GM21576 (cell line): ENCODE measurements at regions not wholly inside any gene's neighbourhood (a gene's known extent, or its start where the extent isn't known, plus 50 kb on each side); places are given as distances from the start of the nearest gene placed in this dataset.
A peak's percentile ranks its signal among the peaks of the same experiment; 100 is the strongest.
"Not testable (repeated sequence)": the region's sequence is repeated elsewhere in the genome, so short reads cannot be mapped to it uniquely, and the experiment has no call there.

Experiments
- ATAC-seq: cut with Tn5 transposase; IDR thresholded peaks from one replicate; pipeline ENCODE4 v1.9.1; 2021; ENCODE audit warnings: mild to moderate bottlenecking, moderate library complexity; ENCODE audit not compliant: unreplicated experiment

- ATAC-seq = no peak
These were observed 187.2 kb upstream of the SPRY1 start for GRCh38 chr4:123209436-123209835.

- ATAC-seq = no peak
These were observed 181.1 kb upstream of the SPRY1 start for GRCh38 chr4:123215536-123215935.

- no peak for ATAC-seq
These were observed 180.1 kb upstream of the SPRY1 start for GRCh38 chr4:123216543-123216942.

- no peak for ATAC-seq
These were observed 179.6 kb upstream of the SPRY1 start for GRCh38 chr4:123216946-123217345.

GRCh38 chr4:123217664-123218063 is 178.9 kb upstream of the SPRY1 start:
- ATAC-seq = no peak

GRCh38 chr4:123218981-123219380 is 177.6 kb upstream of the SPRY1 start:
- ATAC-seq = no peak

- no peak for ATAC-seq
These were observed 167.3 kb upstream of the SPRY1 start for GRCh38 chr4:123229286-123229685.

- ATAC-seq = no peak
These were observed 166.5 kb upstream of the SPRY1 start for GRCh38 chr4:123230061-123230460.

- ATAC-seq = no peak
These were observed 164.2 kb upstream of the SPRY1 start for GRCh38 chr4:123232439-123232838.

- ATAC-seq = no peak
These were observed 163.3 kb upstream of the SPRY1 start for GRCh38 chr4:123233136-123233768.

- no peak for ATAC-seq
These were observed 161.6 kb upstream of the SPRY1 start for GRCh38 chr4:123234955-123235354.

- ATAC-seq = no peak
These were observed 161.2 kb upstream of the SPRY1 start for GRCh38 chr4:123235431-123235830.

GRCh38 chr4:123236606-123237005 is 160.0 kb upstream of the SPRY1 start:
- ATAC-seq = no peak

GRCh38 chr4:123240286-123240685 is 156.3 kb upstream of the SPRY1 start:
- not testable (repeated sequence) for ATAC-seq

- not testable (repeated sequence) for ATAC-seq
These were observed 153.4 kb upstream of the SPRY1 start for GRCh38 chr4:123243220-123243619.

GRCh38 chr4:123244137-123244536 is 152.5 kb upstream of the SPRY1 start:
- ATAC-seq = peak; percentile 67

- ATAC-seq = no peak
These were observed 150.5 kb upstream of the SPRY1 start for GRCh38 chr4:123246085-123246484.

- ATAC-seq = no peak
These were observed 148.4 kb upstream of the SPRY1 start for GRCh38 chr4:123248085-123248659.

GRCh38 chr4:123249821-123250220 is 146.8 kb upstream of the SPRY1 start:
- ATAC-seq = no peak

GRCh38 chr4:123250843-123251242 is 145.8 kb upstream of the SPRY1 start:
- no peak for ATAC-seq

- no peak for ATAC-seq
These were observed 140.6 kb upstream of the SPRY1 start for GRCh38 chr4:123255971-123256370.

- ATAC-seq = no peak
These were observed 139.7 kb upstream of the SPRY1 start for GRCh38 chr4:123256901-123257300.

GRCh38 chr4:123257591-123257990 is 139.0 kb upstream of the SPRY1 start:
- no peak for ATAC-seq
